Keratinocyte (primary cell): ENCODE measurements at regions not wholly inside any gene's neighbourhood (a gene's known extent, or its start where the extent isn't known, plus 50 kb on each side); places are given as distances from the start of the nearest gene placed in this dataset.

Source experiments
- DNase-seq: peaks from one replicate; pipeline ENCODE4 v3.0.0-alpha.2; 2011; ENCODE audit warnings: low read depth, missing footprints, low spot score
- FAIRE-seq: peaks from 2 replicates; lab custom pipeline; 2011; peaks lifted over from hg19 to GRCh38; lab: Jason Lieb, UNC
- H2AFZ ChIP-seq: 2 replicates; pipeline ENCODE4 v1.6.0; 2012; ENCODE audit warnings: low read length, control low read depth, inconsistent platforms; ENCODE audit not compliant: control insufficient read depth
- H3K27ac ChIP-seq: 2 replicates; pipeline ENCODE4 v1.5.1; 2011; ENCODE audit warnings: low read length; ENCODE audit not compliant: control insufficient read depth, insufficient read depth
- H3K27me3 ChIP-seq: 3 replicates; pipeline ENCODE4 v1.6.0; 2011; ENCODE audit warnings: low read length; ENCODE audit not compliant: control insufficient read depth, insufficient read depth; ENCODE audit errors: extremely low read depth
- H3K36me3 ChIP-seq, 2 experiments: 2 replicates in 1 of 2; 3 replicates in 1 of 2; pipeline ENCODE4 v1.5.1; 2011; ENCODE audit warnings: low read length in 2 of 2, mild to moderate bottlenecking in 1 of 2; ENCODE audit not compliant: control insufficient read depth in 2 of 2, insufficient read depth in 2 of 2; ENCODE audit errors: extremely low read depth in 1 of 2
- H3K4me1 ChIP-seq: 3 replicates; pipeline ENCODE4 v1.5.1; 2011; ENCODE audit warnings: low read length; ENCODE audit not compliant: control insufficient read depth, insufficient read depth; ENCODE audit errors: extremely low read depth
- H3K4me2 ChIP-seq: 3 replicates; pipeline ENCODE4 v1.6.0; 2011; ENCODE audit warnings: low read depth, low read length; ENCODE audit not compliant: control insufficient read depth, insufficient read depth; ENCODE audit errors: extremely low read depth
- H3K4me3 ChIP-seq, 3 experiments: fragments of 200-600 bp in 1 of 3; sonication (generic) in 1 of 3; 2 replicates in 2 of 3; 3 replicates in 1 of 3; pipeline ENCODE4 v1.5.1; 2011 to 2016; ENCODE audit warnings: low read length in 3 of 3, mild to moderate bottlenecking in 3 of 3, control low read depth in 2 of 3, inconsistent platforms in 1 of 3, low read depth in 1 of 3, mixed read lengths in 1 of 3, mixed run types in 1 of 3, moderate library complexity in 1 of 3; ENCODE audit not compliant: control insufficient read depth in 2 of 3, insufficient read depth in 2 of 3; ENCODE audit errors: extremely low read depth in 1 of 3
- H3K79me2 ChIP-seq: 2 replicates; pipeline ENCODE4 v1.6.0; 2012; ENCODE audit warnings: low read length; ENCODE audit not compliant: control insufficient read depth, insufficient read depth
- H3K9ac ChIP-seq: 3 replicates; pipeline ENCODE4 v1.6.0; 2011; ENCODE audit warnings: low read length; ENCODE audit not compliant: control insufficient read depth, insufficient read depth; ENCODE audit errors: extremely low read depth
- H3K9me1 ChIP-seq: 3 replicates; pipeline ENCODE4 v1.6.0; 2011; ENCODE audit warnings: low read length; ENCODE audit not compliant: control insufficient read depth, insufficient read depth; ENCODE audit errors: extremely low read depth
- H3K9me3 ChIP-seq: 2 replicates; pipeline ENCODE4 v1.5.1; 2012; ENCODE audit warnings: low read depth, low read length; ENCODE audit not compliant: control insufficient read depth
- H4K20me1 ChIP-seq: 3 replicates; pipeline ENCODE4 v1.6.0; 2011; ENCODE audit warnings: low read length; ENCODE audit not compliant: control insufficient read depth, insufficient read depth; ENCODE audit errors: extremely low read depth
- CTCF ChIP-seq, 3 experiments: IDR thresholded peaks in 1 of 3; conservative IDR thresholded peaks in 1 of 3; optimal IDR thresholded peaks in 1 of 3; 2 replicates in 2 of 3; 3 replicates in 1 of 3; pipeline versions ENCODE3 to v1.5.1; 2011; ENCODE audit warnings: low read length in 3 of 3, mild to moderate bottlenecking in 3 of 3, moderate library complexity in 2 of 3, control low read depth in 1 of 3, inconsistent platforms in 1 of 3; ENCODE audit not compliant: insufficient read depth in 2 of 3; ENCODE audit errors: extremely low read depth in 1 of 3
- EZH2 ChIP-seq: IDR thresholded peaks from one replicate; pipeline ENCODE4 v1.6.1; 2012; ENCODE audit warnings: inconsistent platforms, mild to moderate bottlenecking, low read length, moderate library complexity
- dilution Hi-C: fragments of 300-500 bp; cut with MboI; formaldehyde crosslinking; loops from one replicate; pipeline ENCODE4 v1.7.0; 2020; ENCODE audit warnings: low sequenced_read_pairs; ENCODE audit not compliant: extremely low pct_ligation_motif_present

GRCh38 chr11:131278472-131278871 lies 91.9 kb upstream of the NTM start:
- Histone ChIP-seq H4K20me1 (no peaks in the 10 kb centered on the region), H3K4me1 (peaks cover 3% of the 10 kb centered on the region), H3K36me3 (no peaks in the 10 kb centered on the region), H3K9ac (no peak overlapping the region), H3K4me2 (no peak overlapping the region), H3K27me3 (no peaks in the 10 kb centered on the region), H2AFZ (no peak overlapping the region), H3K9me1 (no peaks in the 10 kb centered on the region), H3K4me3 (no peak overlapping the region), H3K9me3 (no peaks in the 10 kb centered on the region), H3K27ac (no peak overlapping the region), H3K79me2 (no peaks in the 10 kb centered on the region)
- DNase-seq (no peak), FAIRE-seq (no peak)
- TF ChIP-seq EZH2 (no peak), CTCF (optimal IDR thresholded peaks at IDR 0.05 in 1 of 3, IDR thresholded peaks at IDR 0.05 in 1 of 3, conservative IDR thresholded peaks at IDR 0.05 in 1 of 3; ENCODE audit: extremely low read depth in 1 of 3, insufficient read depth in 2 of 3, low read length in 3 of 3) (no peak)
- dilution Hi-C loops = no loop called here

- no peak for TF ChIP-seq EZH2
- no peak for TF ChIP-seq CTCF (optimal IDR thresholded peaks at IDR 0.05 in 1 of 3, IDR thresholded peaks at IDR 0.05 in 1 of 3, conservative IDR thresholded peaks at IDR 0.05 in 1 of 3; ENCODE audit: extremely low read depth in 1 of 3, insufficient read depth in 2 of 3, low read length in 3 of 3)
- Histone ChIP-seq H3K9me3 (no peaks in the 10 kb centered on the region), H2AFZ (no peak overlapping the region), H3K27me3 (no peaks in the 10 kb centered on the region), H3K9ac (no peak overlapping the region), H3K9me1 (no peaks in the 10 kb centered on the region), H3K36me3 (no peaks in the 10 kb centered on the region), H4K20me1 (no peaks in the 10 kb centered on the region), H3K4me1 (peaks cover 3% of the 10 kb centered on the region), H3K4me2 (no peak overlapping the region), H3K4me3 (no peak overlapping the region), H3K27ac (no peak overlapping the region), H3K79me2 (no peaks in the 10 kb centered on the region)
- FAIRE-seq = no peak
- dilution Hi-C loops = no loop called here
- DNase-seq = no peak
These were observed 90.6 kb upstream of the NTM start for GRCh38 chr11:131279654-131280384.
